Body of pancreas (tissue), 4 donors: ENCODE measurements at regions not wholly inside any gene's neighbourhood (a gene's known extent, or its start where the extent isn't known, plus 50 kb on each side); places are given as distances from the start of the nearest gene placed in this dataset.

Source experiments
- POLR2A ChIP-seq, 3 donors: fragments of 450-650 bp; IDR thresholded peaks; one replicate each; pipeline ENCODE4 v1.6.1; 2016; ENCODE audit warnings: antibody characterized with exemption in 3 of 3, mild to moderate bottlenecking in 2 of 3
- TF ChIP-seq, protein P1 (sequence below), 7 experiments: fragments of 450-650 bp in 4 of 7; fragments of 200-600 bp in 3 of 7; sonication (generic) in 3 of 7; IDR thresholded peaks; one replicate each; pipeline ENCODE4 v1.5.1; 2016 to 2019; ENCODE audit warnings: antibody characterized with exemption in 7 of 7

GRCh38 chr2:51723691-51724090, 691.8 kb upstream of the NRXN1 start:
- TF ChIP-seq, protein P1, sequence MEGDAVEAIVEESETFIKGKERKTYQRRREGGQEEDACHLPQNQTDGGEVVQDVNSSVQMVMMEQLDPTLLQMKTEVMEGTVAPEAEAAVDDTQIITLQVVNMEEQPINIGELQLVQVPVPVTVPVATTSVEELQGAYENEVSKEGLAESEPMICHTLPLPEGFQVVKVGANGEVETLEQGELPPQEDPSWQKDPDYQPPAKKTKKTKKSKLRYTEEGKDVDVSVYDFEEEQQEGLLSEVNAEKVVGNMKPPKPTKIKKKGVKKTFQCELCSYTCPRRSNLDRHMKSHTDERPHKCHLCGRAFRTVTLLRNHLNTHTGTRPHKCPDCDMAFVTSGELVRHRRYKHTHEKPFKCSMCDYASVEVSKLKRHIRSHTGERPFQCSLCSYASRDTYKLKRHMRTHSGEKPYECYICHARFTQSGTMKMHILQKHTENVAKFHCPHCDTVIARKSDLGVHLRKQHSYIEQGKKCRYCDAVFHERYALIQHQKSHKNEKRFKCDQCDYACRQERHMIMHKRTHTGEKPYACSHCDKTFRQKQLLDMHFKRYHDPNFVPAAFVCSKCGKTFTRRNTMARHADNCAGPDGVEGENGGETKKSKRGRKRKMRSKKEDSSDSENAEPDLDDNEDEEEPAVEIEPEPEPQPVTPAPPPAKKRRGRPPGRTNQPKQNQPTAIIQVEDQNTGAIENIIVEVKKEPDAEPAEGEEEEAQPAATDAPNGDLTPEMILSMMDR (IDR thresholded peaks at IDR 0.05), result no peak
- no peak for TF ChIP-seq POLR2A (IDR thresholded peaks at IDR 0.05)
